Uterus (tissue), 3 donors: ENCODE measurements at regions not wholly inside any gene's neighbourhood (a gene's known extent, or its start where the extent isn't known, plus 50 kb on each side); places are given as distances from the start of the nearest gene placed in this dataset.

Source experiments
- DNase-seq, 2 donors: peaks; one replicate each; pipeline ENCODE4 v3.0.0-alpha.2; 2019 to 2020
- H3K27ac ChIP-seq, 2 donors: fragments of 200-600 bp; sonication (generic); 1 replicate in 1 of 2; 2 replicates in 1 of 2; pipeline ENCODE4 v1.5.1; 2016 to 2018
- H3K27me3 ChIP-seq, 2 donors: fragments of 200-600 bp; sonication (generic); one replicate each; pipeline ENCODE4 v1.5.1; 2018 to 2019; ENCODE audit warnings: control low read depth in 1 of 2
- H3K36me3 ChIP-seq, 2 donors: fragments of 200-600 bp; sonication (generic); one replicate each; pipeline ENCODE4 v1.5.1; 2019; ENCODE audit warnings: control low read depth in 1 of 2
- H3K4me1 ChIP-seq, 2 donors: fragments of 200-600 bp; sonication (generic); one replicate each; pipeline ENCODE4 v1.5.1; 2018 to 2019; ENCODE audit warnings: control low read depth in 1 of 2
- H3K4me3 ChIP-seq, 2 donors: fragments of 200-600 bp; sonication (generic); 1 replicate in 1 of 2; 2 replicates in 1 of 2; pipeline ENCODE4 v1.5.1; 2018 to 2019; ENCODE audit warnings: mild to moderate bottlenecking in 1 of 2
- H3K9me3 ChIP-seq, 2 donors: fragments of 200-600 bp; sonication (generic); one replicate each; pipeline ENCODE4 v1.5.1; 2019; ENCODE audit warnings: control low read depth in 1 of 2
- POLR2A ChIP-seq, 2 donors: fragments of 450-650 bp; IDR thresholded peaks; one replicate each; pipeline ENCODE4 v1.6.1; 2016; ENCODE audit warnings: antibody characterized with exemption in 2 of 2, mild to moderate bottlenecking in 1 of 2, moderate library complexity in 1 of 2
- intact Hi-C: fragments of 100-400 bp; cut with DNase I; formaldehyde crosslinking; loops from one replicate; pipeline ENCODE4 v1.15.1; 2023; ENCODE audit warnings: low total_unique reads
- TF ChIP-seq, protein P1 (sequence below), 4 experiments: fragments of 200-600 bp in 2 of 4; fragments of 450-650 bp in 2 of 4; sonication (generic) in 2 of 4; IDR thresholded peaks; one replicate each; pipeline ENCODE4 v1.5.1; 2016 to 2019; ENCODE audit warnings: antibody characterized with exemption in 4 of 4, mild to moderate bottlenecking in 2 of 4, moderate library complexity in 1 of 4
- donor health status: DM: yes; HTN: yes; CAD: no.

DNA sequence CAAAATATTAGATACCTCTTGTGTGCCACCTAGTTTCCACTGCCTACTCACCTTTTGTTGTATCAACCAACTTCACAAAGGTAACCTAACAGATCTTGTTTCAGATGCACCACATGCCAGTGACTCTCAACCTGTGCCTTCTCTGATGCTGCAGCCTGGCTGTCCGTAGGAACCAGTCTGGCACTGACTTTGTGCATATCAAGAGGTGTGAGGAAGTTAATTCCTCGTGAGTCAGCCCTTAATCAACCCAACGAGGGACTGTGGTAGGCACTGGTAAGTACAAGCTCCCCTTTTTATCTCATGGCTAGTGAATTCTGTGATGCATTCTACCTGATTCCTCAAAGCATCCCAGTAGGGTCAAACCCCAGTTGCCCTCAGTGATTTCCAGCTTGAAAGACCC, 215.4 kb upstream of the CTNND2 start:
- DNase-seq = no peak
- no peaks in the 10 kb centered on the region for H3K27me3 ChIP-seq
- H3K36me3 ChIP-seq = no peaks in the 10 kb centered on the region
- H3K4me1 ChIP-seq = no peaks in the 10 kb centered on the region
- H3K27ac ChIP-seq = no peak overlapping the region
- intact Hi-C loops = no loop called here
- TF ChIP-seq, protein P1, sequence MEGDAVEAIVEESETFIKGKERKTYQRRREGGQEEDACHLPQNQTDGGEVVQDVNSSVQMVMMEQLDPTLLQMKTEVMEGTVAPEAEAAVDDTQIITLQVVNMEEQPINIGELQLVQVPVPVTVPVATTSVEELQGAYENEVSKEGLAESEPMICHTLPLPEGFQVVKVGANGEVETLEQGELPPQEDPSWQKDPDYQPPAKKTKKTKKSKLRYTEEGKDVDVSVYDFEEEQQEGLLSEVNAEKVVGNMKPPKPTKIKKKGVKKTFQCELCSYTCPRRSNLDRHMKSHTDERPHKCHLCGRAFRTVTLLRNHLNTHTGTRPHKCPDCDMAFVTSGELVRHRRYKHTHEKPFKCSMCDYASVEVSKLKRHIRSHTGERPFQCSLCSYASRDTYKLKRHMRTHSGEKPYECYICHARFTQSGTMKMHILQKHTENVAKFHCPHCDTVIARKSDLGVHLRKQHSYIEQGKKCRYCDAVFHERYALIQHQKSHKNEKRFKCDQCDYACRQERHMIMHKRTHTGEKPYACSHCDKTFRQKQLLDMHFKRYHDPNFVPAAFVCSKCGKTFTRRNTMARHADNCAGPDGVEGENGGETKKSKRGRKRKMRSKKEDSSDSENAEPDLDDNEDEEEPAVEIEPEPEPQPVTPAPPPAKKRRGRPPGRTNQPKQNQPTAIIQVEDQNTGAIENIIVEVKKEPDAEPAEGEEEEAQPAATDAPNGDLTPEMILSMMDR (IDR thresholded peaks at IDR 0.05) = no peak
- TF ChIP-seq POLR2A (IDR thresholded peaks at IDR 0.05) = no peak
- H3K9me3 ChIP-seq = no peaks in the 10 kb centered on the region
- no peak overlapping the region for H3K4me3 ChIP-seq

DNA sequence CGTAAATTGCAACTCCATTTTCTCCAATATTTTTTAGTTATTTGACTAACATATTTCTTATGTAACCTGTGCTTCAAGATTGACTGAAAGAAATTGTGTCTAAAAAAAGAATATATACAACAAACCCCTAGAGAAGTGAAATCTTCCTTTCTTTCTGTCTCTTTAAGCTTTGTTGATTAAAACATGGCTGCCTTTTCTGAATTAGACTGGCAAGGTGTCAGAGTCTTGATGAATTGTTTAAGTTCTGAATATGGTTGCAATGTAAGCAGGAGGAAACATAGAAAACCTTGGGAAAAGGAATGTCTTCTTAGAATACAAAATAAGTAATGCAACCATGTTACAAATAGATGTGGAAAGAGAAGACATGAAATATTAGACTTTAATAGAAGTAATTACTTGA, 209.8 kb upstream of the CTNND2 start:
- Histone ChIP-seq H3K27ac (no peak overlapping the region), H3K4me3 (no peak overlapping the region), H3K27me3 (no peaks in the 10 kb centered on the region), H3K36me3 (no peaks in the 10 kb centered on the region), H3K4me1 (no peaks in the 10 kb centered on the region), H3K9me3 (no peaks in the 10 kb centered on the region)
- intact Hi-C loops = no loop called here
- TF ChIP-seq POLR2A (IDR thresholded peaks at IDR 0.05) = no peak
- TF ChIP-seq, protein P1 (IDR thresholded peaks at IDR 0.05) = no peak
- DNase-seq = no peak

DNA sequence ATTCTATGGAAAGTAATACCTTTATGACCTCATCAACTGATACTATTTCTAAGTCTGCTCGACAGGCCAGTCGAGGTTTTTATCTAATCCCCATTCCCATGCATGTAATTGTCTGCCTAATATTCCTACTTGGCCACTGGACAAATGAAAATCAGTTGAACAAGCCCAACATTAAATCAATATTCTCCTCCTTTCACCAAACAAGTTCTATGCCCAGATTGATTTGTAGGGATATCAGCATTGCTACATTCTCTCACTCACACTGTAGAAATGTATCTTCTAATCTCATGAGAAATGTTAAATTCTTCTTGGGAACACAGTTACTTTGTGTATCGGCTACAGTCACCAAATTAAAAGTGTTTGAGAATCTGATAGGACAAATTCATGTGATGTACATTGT, 208.8 kb upstream of the CTNND2 start:
- H3K27me3 ChIP-seq = no peaks in the 10 kb centered on the region
- H3K36me3 ChIP-seq = no peaks in the 10 kb centered on the region
- no peak for DNase-seq
- no peaks in the 10 kb centered on the region for H3K9me3 ChIP-seq
- intact Hi-C loops = no loop called here
- TF ChIP-seq, protein P1 (IDR thresholded peaks at IDR 0.05) = no peak
- TF ChIP-seq POLR2A (IDR thresholded peaks at IDR 0.05) = no peak
- H3K4me1 ChIP-seq = no peaks in the 10 kb centered on the region
- H3K27ac ChIP-seq = no peak overlapping the region
- no peak overlapping the region for H3K4me3 ChIP-seq

DNA sequence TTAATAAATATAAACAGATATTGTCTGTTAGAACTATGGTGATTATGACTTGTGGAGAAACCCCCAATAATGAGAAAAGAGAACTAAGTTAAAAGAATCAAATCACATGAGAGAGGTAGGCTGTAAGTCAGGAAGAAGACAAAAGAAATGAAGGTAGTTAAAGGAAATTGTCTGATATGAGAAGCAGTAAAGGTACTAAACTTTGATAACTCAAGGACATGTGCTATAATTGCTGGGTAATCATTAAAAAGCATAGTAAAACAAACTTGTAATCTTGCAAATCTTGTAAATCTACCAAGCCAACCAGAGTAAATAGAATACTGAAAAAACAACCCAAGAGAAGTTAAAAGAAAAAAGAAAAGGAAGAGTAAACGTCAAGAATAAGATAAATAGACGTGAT, 207.0 kb upstream of the CTNND2 start:
- TF ChIP-seq, protein P1 (IDR thresholded peaks at IDR 0.05) = no peak
- TF ChIP-seq POLR2A (IDR thresholded peaks at IDR 0.05) = no peak
- Histone ChIP-seq H3K36me3 (no peaks in the 10 kb centered on the region), H3K4me1 (no peaks in the 10 kb centered on the region), H3K9me3 (no peaks in the 10 kb centered on the region), H3K27me3 (no peaks in the 10 kb centered on the region), H3K27ac (no peak overlapping the region), H3K4me3 (no peak overlapping the region)
- intact Hi-C loops = no loop called here
- DNase-seq = no peak

DNA sequence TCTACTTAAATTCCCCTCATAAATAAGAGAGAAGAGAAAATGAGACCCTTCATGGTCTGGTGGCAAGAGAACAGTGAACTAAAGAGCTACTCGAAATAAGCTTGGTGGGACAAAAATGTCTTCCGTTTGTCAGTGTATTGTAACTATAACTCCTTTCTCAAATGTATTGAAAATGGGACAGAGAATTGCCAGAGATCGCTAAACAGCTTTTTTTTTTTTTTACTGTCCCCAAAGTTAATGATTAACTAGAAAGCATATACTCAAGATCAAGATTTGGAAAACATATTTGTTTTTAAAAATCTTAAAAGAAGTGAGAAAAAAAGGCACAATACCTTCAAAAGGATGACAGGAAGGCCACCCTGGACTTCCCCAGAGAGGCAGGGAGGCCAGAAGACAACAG, 206.4 kb upstream of the CTNND2 start:
- Histone ChIP-seq H3K4me1 (no peaks in the 10 kb centered on the region), H3K27me3 (no peaks in the 10 kb centered on the region), H3K9me3 (no peaks in the 10 kb centered on the region), H3K4me3 (no peak overlapping the region), H3K27ac (no peak overlapping the region), H3K36me3 (no peaks in the 10 kb centered on the region)
- TF ChIP-seq, protein P1 (IDR thresholded peaks at IDR 0.05) = no peak
- TF ChIP-seq POLR2A (IDR thresholded peaks at IDR 0.05) = no peak
- intact Hi-C loops = no loop called here
- DNase-seq = no peak
